ENCODE measurements at regions not wholly inside any gene's neighbourhood (a gene's known extent, or its start where the extent isn't known, plus 50 kb on each side); places are given as distances from the start of the nearest gene placed in this dataset.

DNA sequence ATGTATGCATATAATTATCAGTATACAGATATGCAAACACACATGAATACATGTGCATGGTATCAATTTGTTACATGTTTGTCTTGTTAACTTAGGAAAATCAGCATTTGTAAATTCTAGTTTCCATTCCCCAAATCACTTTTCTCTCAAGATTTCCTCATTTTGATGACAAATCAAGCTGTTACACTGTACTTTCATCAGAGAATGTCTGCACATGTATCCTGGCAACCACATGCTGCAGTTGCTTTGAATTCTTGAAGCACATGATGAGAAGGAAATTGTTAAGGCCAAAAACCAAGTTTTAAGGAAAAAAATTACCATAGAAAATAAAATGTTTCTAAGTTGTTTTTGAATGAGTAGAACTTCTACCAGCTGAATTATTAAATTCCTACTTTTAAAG is 1834.5 kb downstream of the EFNA5 start:
- TF ChIP-seq TAF1 (IDR thresholded peaks at IDR 0.05; ENCODE audit: borderline replicate concordance, insufficient read depth, low read length): no peak
- no peak for TF ChIP-seq POLR2AphosphoS5 (IDR thresholded peaks at IDR 0.05; ENCODE audit: low read depth, low read length)

Measured in PFSK-1 (cell line).